ENCODE measurements at regions not wholly inside any gene's neighbourhood (a gene's known extent, or its start where the extent isn't known, plus 50 kb on each side); places are given as distances from the start of the nearest gene placed in this dataset.

- DNase-seq (ENCODE audit: low read depth in 1 of 2, low spot score in 1 of 2): no peak
- H3K27ac ChIP-seq (replicated peaks): no peak overlapping the region
- TF ChIP-seq CTCF (IDR thresholded peaks at IDR 0.05; ENCODE audit: insufficient read depth, low read length): no peak
- TF ChIP-seq POLR2AphosphoS5 (IDR thresholded peaks at IDR 0.05; ENCODE audit: low read depth): no peak
- TF ChIP-seq SPI1 (IDR thresholded peaks at IDR 0.05; ENCODE audit: borderline replicate concordance, low read depth): no peak
- no peak for TF ChIP-seq GABPA (IDR thresholded peaks at IDR 0.05; ENCODE audit: low read depth)
- no peak for TF ChIP-seq REST (IDR thresholded peaks at IDR 0.05; ENCODE audit: insufficient replicate concordance, low read depth)
- no peaks in the 10 kb centered on the region for H3K27me3 ChIP-seq (ENCODE audit: insufficient read depth, poor library complexity, severe bottlenecking)
- H3K4me3 ChIP-seq (replicated peaks; ENCODE audit: insufficient read depth, low read length): no peak overlapping the region
These were observed 353.9 kb upstream of the MEF2C start for GRCh38 chr5:89236900-89237299.

- no peak overlapping the region for H3K27ac ChIP-seq (replicated peaks)
- TF ChIP-seq REST (IDR thresholded peaks at IDR 0.05; ENCODE audit: insufficient replicate concordance, low read depth) (no peak), CTCF (IDR thresholded peaks at IDR 0.05; ENCODE audit: insufficient read depth, low read length) (no peak)
- no peak overlapping the region for H3K4me3 ChIP-seq (replicated peaks; ENCODE audit: insufficient read depth, low read length)
- no peak for DNase-seq (ENCODE audit: low read depth in 1 of 2, low spot score in 1 of 2)
- H3K27me3 ChIP-seq (ENCODE audit: insufficient read depth, poor library complexity, severe bottlenecking): no peaks in the 10 kb centered on the region
These were observed 350.5 kb upstream of the MEF2C start for GRCh38 chr5:89233462-89233861.

- Histone ChIP-seq H3K27ac (replicated peaks) (no peak overlapping the region), H3K4me3 (replicated peaks; ENCODE audit: insufficient read depth, low read length) (no peak overlapping the region), H3K27me3 (ENCODE audit: insufficient read depth, poor library complexity, severe bottlenecking) (no peaks in the 10 kb centered on the region)
- TF ChIP-seq REST (IDR thresholded peaks at IDR 0.05; ENCODE audit: insufficient replicate concordance, low read depth) (no peak), GABPA (IDR thresholded peaks at IDR 0.05; ENCODE audit: low read depth) (no peak), SPI1 (IDR thresholded peaks at IDR 0.05; ENCODE audit: borderline replicate concordance, low read depth) (no peak), CTCF (IDR thresholded peaks at IDR 0.05; ENCODE audit: insufficient read depth, low read length) (no peak), POLR2AphosphoS5 (IDR thresholded peaks at IDR 0.05; ENCODE audit: low read depth) (no peak)
- DNase-seq (ENCODE audit: low read depth in 1 of 2, low spot score in 1 of 2): no peak
These were observed 349.2 kb upstream of the MEF2C start for GRCh38 chr5:89232139-89232603.
